GM19025 (cell line): ENCODE measurements at regions not wholly inside any gene's neighbourhood (a gene's known extent, or its start where the extent isn't known, plus 50 kb on each side); places are given as distances from the start of the nearest gene placed in this dataset.
A peak's percentile ranks its signal among the peaks of the same experiment; 100 is the strongest.
"Not testable (repeated sequence)": the region's sequence is repeated elsewhere in the genome, so short reads cannot be mapped to it uniquely, and the experiment has no call there.

Source experiments
- ATAC-seq: cut with Tn5 transposase; IDR thresholded peaks from one replicate; pipeline ENCODE4 v1.9.1; 2021; ENCODE audit warnings: mild to moderate bottlenecking, low read depth, moderate library complexity; ENCODE audit not compliant: unreplicated experiment

- no peak for ATAC-seq
Measured at GRCh38 chr3:59513570-59513969, 463.7 kb upstream of the CFAP20DC start.

DNA sequence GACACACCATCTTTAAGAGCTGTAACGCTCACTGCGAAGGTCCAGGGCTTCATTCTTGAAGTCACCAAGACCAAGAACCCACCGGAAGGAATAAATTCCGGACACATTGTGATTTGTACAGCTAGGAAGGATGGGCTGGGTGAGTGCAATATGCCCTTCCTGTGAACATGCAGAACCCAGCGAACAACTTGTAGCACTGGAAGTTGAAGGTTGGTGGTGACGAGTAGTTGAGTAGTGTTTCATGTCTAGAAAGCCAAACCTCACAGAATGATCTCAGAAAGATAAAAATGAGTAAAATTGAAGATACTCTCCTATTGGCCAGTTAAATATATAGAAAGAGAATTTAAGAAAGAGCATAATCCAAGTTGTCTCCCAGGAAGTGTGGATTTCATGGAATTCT lies 462.2 kb upstream of the CFAP20DC start:
- no peak for ATAC-seq

- ATAC-seq: no peak
Measured at GRCh38 chr3:59510576-59510975, 460.8 kb upstream of the CFAP20DC start.

GRCh38 chr3:59508273-59508672 lies 458.4 kb upstream of the CFAP20DC start:
- no peak for ATAC-seq

DNA sequence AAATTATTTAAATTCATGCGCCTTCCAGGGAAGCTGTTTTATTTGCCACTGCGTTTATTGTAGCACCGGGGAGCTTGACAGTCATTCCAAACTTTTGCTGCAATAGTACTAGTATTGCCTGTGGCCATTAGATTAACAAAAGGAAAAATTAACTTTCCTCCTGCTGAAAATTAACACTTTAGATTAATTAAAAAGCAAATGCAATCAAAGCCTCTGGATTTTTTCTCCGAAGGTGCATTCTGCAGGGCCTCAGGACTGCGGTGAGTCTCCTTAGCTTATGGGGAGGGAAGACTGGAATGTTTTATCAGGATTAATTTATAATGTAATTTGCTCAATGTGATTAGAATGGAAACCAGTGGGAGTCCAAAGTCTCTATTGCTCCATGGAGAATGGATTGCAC lies 456.4 kb upstream of the CFAP20DC start:
- no peak for ATAC-seq

DNA sequence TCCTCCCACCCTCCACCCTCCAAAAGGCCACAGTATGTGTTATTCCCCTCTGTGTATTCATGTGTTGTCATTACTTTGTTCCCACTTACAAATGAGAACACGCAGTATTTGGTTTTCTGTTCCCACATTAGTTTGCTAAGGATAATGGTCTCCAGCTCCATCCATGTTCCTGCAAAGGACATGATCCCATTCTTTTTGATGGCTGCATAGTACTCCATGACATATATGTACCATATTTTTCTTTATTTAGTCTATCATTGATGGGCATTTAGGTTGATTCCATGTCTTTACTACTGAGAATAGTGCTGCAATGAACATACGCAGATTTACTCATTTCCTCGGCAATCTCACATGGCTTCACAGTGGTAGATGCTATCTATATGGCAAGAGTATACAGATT lies 453.6 kb upstream of the CFAP20DC start:
- ATAC-seq: no peak

DNA sequence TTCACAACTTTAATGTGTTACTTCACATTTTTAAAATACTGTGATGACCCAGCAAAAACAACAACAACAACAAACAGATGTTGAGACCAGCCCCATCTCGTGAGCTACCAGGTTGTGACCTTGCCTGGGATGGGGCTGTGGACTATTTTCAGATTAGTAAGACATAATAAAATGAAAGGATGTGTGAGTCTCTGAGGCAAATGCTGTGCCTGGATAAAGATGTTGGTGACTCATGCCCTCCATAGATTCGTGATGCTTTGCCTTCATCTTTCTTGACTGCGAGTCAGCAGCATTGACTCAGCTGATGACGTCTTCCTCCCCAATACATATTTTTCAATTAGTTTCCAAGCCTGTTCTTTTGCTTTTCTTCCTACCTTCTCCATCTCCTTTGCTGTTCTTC lies 453.0 kb upstream of the CFAP20DC start:
- ATAC-seq: no peak

DNA sequence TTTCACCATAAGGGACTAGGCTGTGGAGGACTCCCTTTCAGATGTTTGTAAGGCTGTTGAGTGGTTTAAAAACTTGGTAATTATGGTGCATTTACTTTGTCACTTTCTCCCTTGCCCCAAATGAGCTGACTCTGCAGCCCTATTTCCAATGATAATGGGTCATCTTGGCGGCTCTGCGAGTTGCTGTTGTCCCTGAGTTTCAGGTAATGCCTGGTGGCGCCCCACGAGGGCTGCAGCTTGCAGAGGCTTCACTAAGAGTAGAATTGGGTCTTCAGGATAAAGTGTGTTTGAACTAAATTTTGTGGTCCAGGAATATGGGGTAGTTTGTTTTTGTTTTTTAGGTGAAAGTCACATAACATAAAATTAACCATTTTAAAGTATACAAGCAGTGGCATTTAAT lies 450.1 kb upstream of the CFAP20DC start:
- no peak for ATAC-seq

GRCh38 chr3:59499000-59499399 lies 449.2 kb upstream of the CFAP20DC start:
- ATAC-seq: no peak

- no peak for ATAC-seq
Measured at GRCh38 chr3:59496250-59496649, 446.4 kb upstream of the CFAP20DC start.

DNA sequence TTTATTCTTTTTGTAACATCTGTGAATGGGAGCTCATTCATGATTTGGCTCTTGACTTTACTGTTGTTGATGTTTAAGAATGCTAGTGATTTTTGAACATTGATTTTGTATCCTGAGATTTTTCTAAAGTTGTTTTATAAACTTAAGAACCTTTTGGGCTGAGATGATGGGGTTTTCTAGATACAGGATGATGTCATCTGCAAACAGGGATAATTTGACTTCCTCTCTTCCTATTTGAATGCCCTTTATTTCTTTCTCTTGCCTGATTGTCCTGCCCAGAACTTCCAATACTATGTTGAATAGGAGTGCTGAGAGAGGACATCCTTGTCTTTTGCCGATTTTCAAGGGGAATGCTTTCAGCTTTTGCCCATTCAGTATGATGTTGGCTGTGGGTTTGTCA lies 445.1 kb upstream of the CFAP20DC start:
- not testable (repeated sequence) for ATAC-seq

DNA sequence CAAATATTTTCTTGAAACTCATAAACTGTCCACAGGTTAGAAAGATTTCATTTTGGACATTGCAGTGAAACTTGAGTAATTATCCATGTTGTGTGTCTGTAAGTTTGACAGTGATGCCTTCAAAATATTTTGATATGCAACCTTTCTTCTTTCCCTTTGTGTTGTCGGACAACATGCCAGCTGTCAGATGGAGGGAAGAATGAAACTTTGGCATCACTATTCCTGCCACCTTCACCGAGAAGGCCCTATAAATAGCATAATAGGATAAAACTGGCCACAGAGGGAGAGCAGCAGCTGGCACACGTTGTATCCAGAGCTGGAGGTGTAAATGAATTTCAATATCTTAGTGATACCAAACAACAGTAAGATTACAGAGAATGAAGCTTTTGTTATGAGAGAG lies 436.7 kb upstream of the CFAP20DC start:
- no peak for ATAC-seq

DNA sequence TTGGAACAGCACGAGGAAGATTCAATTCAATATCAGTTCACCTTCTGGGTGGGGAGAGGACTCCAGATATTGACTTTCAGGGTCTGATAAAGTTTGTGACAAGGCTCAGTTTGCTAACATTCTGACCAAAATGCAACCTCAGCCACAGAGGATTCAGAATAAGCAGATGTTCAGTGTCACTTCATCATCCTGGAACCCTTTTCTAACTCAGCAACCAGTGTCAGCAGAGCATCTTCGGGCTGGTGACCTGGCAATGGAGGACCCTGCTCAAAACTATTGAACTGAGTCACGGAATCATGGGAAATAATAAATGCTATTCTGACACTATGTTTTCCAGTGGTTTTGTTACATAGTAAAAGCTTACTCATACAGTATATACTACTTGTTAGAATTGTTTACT lies 433.4 kb upstream of the CFAP20DC start:
- ATAC-seq: no peak

- ATAC-seq: no peak
Measured at GRCh38 chr3:59482684-59483083, 432.9 kb upstream of the CFAP20DC start.

GRCh38 chr3:59481776-59482400 lies 432.1 kb upstream of the CFAP20DC start:
- no peak for ATAC-seq

DNA sequence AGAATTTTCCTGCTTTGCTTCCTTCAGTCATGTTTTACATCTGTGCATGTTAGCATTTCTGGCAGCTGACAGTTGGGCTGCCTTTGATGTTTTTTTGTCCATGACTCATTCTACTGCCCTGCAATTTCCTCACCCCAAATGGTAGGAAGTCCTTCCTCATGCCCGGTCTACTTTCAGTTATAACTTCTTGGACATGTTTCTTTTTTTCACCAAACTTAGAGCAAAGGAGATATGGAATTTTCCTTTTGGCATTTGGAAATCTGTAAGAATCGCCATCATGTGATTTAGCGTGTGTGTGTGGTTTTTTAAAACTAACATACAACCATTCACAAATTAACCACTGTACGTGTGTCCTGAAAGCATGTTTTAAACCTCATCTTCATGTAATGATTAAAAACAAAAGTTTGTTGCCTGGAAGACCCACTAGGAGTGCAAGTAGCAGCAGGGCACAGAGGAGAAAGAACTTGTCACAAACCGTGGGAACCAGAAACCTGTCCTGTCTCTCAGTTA lies 430.7 kb upstream of the CFAP20DC start:
- ATAC-seq: peak; percentile 74

DNA sequence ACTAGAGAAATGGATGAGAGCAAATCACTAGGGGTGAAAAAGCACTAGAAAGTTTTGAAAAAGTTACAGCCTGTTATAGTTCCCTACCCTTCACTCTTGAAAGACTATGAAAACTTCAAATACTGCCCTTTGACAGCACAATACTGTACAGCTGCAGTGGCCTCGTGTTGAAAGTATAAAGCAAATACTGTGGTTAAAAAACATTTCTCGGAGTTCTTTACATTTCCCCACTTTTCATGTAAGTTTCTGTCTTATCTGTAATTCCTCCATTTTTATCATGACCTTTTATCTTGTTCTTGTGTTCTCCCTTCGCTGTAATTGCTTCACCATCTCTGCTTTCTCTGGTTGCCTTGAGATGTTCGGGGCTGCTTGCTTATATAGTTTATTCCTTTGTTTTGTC lies 423.8 kb upstream of the CFAP20DC start:
- no peak for ATAC-seq

DNA sequence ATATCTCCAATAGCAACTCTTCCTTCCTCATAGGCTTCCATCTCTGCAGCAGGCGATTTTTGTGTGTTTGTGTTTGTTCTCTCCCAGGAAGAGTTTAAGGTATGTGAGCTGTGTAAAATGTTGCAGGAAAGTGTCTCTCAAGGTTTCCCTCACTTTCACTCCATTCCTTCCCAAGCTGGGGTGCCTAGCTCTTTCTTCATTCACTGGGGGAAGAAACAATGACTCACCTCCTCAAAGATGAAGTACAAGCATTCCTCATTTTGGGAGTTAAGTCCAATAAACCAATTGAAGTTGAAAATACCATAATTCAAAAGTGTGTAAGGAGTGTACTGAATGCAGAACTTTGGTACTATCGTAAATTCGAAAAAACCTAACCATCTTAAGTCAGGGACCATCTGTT lies 422.7 kb upstream of the CFAP20DC start:
- no peak for ATAC-seq

- ATAC-seq: no peak
Measured at GRCh38 chr3:59469948-59470723, 420.3 kb upstream of the CFAP20DC start.

DNA sequence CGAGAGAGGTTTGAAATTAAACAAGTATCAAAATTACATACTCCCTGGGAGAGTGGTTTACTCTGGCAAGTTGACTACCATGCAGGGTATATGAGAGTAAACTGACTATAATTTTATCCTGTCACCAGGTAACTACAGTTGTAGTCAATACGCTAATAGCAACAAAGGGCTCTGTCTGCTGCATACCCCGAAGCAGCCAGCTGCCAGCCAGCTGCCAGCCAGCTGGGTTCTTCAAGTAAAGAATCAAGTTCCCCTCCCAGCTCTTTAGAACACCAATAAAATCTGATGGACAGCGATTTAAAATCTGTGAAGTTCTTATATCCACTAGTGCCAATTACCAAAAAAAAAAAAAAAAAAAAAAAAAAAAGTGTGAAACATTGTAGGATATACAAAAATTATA lies 417.7 kb upstream of the CFAP20DC start:
- no peak for ATAC-seq

DNA sequence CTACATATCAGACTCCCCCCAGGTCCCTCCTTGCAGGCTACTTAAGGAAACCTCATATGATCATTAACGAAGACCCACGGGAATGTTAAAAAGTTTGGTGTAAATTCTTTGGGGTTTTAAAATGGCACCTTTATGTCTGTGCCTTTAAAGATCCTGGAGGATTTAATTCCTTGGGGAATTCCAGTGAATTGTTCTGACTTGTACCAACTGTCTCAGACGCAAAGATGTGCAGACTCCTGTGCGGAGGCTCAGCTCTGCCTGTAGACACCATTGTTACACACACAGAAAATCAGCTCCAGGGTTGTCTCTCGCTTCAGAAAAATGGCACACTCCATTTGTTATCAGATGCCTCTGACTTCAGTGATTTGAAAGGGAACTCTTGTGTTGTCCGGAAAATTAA lies 414.4 kb upstream of the CFAP20DC start:
- ATAC-seq: no peak

- no peak for ATAC-seq
Measured at GRCh38 chr3:59463253-59463652, 413.4 kb upstream of the CFAP20DC start.
